ENCODE measurements at regions not wholly inside any gene's neighbourhood (a gene's known extent, or its start where the extent isn't known, plus 50 kb on each side); places are given as distances from the start of the nearest gene placed in this dataset.

DNA sequence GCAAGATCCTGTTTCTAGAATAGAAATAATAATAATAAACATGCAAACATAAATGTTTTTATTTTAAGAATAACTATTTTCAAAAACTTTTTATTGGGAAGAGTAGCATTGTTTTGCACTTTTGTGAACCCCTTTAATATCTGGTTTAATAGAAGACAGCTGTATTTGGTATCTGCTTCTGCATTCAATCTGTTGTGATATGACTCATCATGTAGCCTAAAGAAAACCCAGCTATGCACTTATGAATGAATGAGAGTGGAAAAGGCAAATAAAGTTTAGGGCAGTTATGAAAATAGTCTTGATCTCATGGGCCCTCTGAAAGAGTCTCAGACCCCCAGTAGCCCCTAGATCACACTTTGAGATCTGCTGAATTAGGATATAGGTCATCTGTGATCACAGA, 100.4 kb upstream of the PPP2R3A start:
- no peaks in the 10 kb centered on the region; the same call in 1 of the 2 replicates for H3K36me3 Mint-ChIP-seq (ENCODE audit: low read depth)
- peak overlapping the region; percentile 42; the same call in 1 of the 2 replicates for H3K27ac Mint-ChIP-seq
- no peak for TF ChIP-seq CTCF (IDR thresholded peaks at IDR 0.05)
- H3K4me1 Mint-ChIP-seq (ENCODE audit: low read depth) = peaks cover 42% of the 10 kb centered on the region
- DNase-seq = peak; percentile 13
- no peaks in the 10 kb centered on the region; the same call in 1 of the 2 replicates for H3K27me3 Mint-ChIP-seq (ENCODE audit: insufficient read depth)
- H3K9me3 Mint-ChIP-seq = no peaks in the 10 kb centered on the region
- H3K4me3 Mint-ChIP-seq = peak overlapping the region; percentile 29; the same call in 1 of the 2 replicates

DNA sequence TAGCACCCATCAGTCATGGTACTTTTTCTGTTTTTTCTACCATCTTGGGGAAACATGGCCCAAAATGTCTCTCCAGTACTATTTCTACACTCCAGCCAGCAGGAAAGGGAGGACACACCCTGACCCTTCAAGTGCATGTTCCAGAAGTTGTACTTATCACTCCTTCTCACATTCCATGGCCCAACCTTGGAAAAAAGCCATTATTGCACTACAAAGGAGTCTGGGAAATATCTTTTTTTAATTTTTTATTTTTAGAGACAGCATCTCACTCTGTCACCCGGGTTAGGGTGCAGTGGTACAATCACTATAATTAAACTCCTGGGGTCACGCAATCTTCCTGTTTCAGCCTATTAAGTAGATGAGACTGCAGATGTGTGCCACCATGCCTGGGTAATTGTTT, 100.0 kb upstream of the PPP2R3A start:
- H3K27me3 Mint-ChIP-seq (ENCODE audit: insufficient read depth) = no peaks in the 10 kb centered on the region; the same call in 1 of the 2 replicates
- peaks cover 44% of the 10 kb centered on the region for H3K4me1 Mint-ChIP-seq (ENCODE audit: low read depth)
- no peak for TF ChIP-seq CTCF (IDR thresholded peaks at IDR 0.05)
- H3K9me3 Mint-ChIP-seq = no peaks in the 10 kb centered on the region
- peak overlapping the region; percentile 42; the same call in 1 of the 2 replicates for H3K27ac Mint-ChIP-seq
- H3K36me3 Mint-ChIP-seq (ENCODE audit: low read depth) = no peaks in the 10 kb centered on the region; the same call in 1 of the 2 replicates
- DNase-seq = no peak
- peak overlapping the region; percentile 29 for H3K4me3 Mint-ChIP-seq

DNA sequence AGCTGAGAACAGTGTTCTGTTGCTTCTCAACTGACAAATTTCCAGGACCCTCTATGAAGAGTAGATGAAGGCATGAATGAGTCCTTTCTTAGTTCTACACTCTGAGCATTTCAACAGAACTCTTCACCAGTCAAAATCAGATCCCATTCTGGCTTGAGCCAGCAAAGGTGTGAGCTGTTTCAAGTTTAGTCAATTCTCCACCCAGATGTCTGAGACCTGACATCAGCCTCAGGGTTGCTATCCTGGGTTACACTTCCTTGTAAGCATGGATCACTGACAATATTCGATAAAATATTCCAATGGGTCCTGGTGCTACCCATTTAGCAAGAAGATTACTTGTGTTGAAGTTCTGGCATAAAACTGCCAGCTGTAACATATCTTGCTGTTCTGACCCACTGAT, 97.6 kb upstream of the PPP2R3A start:
- no peak for DNase-seq
- no peak for TF ChIP-seq CTCF (IDR thresholded peaks at IDR 0.05)
- peaks cover 67% of the 10 kb centered on the region for H3K4me1 Mint-ChIP-seq (ENCODE audit: low read depth)
- no peak overlapping the region for H3K4me3 Mint-ChIP-seq
- H3K9me3 Mint-ChIP-seq = peaks cover under 1% of the 10 kb centered on the region; the same call in 1 of the 2 replicates
- H3K27ac Mint-ChIP-seq = no peak overlapping the region
- no peaks in the 10 kb centered on the region; the same call in 1 of the 2 replicates for H3K36me3 Mint-ChIP-seq (ENCODE audit: low read depth)
- H3K27me3 Mint-ChIP-seq (ENCODE audit: insufficient read depth) = no peaks in the 10 kb centered on the region; the same call in 1 of the 2 replicates

- Mint-ChIP-seq H3K4me1 (ENCODE audit: low read depth) (peaks cover 75% of the 10 kb centered on the region), H3K36me3 (ENCODE audit: low read depth) (peaks cover 8% of the 10 kb centered on the region), H3K27me3 (ENCODE audit: insufficient read depth) (no peaks in the 10 kb centered on the region; the same call in 1 of the 2 replicates), H3K9me3 (peaks cover 9% of the 10 kb centered on the region), H3K4me3 (no peak overlapping the region), H3K27ac (no peak overlapping the region)
- TF ChIP-seq CTCF (IDR thresholded peaks at IDR 0.05) = no peak
- DNase-seq = no peak
Observed at GRCh38 chr3:135868801-135869200, 96.7 kb upstream of the PPP2R3A start.

DNA sequence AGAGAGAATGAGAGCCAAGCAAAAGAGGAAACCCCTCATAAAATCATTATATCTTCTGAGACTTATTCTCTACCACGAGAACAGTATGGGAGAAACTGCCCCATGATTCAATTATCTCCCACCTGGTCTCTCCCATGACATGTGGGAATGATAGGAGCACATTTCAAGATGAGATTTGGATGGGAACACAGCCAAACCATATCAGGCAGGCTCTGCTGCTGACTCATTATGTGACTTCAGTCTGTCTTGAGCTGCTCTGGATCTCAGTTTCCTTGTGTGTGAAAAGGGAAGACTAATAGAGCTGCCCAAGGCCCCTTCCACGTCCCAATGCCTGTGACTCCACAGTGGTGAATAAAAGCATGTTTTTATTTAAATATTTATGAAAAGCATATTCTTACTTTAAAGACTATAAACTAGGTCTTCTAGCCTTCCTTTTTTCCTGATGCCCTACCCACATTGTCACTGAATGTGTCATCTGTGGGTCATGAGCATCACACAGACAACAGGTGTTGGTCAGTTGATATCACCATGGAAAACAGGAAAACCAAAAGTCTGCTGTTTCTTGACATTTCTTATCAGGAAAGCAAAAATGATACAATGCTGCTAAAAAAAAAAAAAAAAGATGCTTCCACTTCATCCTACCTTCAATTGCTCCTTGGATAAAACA, 96.0 kb upstream of the PPP2R3A start:
- Mint-ChIP-seq H3K4me1 (ENCODE audit: low read depth) (peaks cover 69% of the 10 kb centered on the region), H3K27ac (no peak overlapping the region), H3K27me3 (ENCODE audit: insufficient read depth) (no peaks in the 10 kb centered on the region; the same call in 1 of the 2 replicates), H3K9me3 (peaks cover 13% of the 10 kb centered on the region), H3K4me3 (no peak overlapping the region), H3K36me3 (ENCODE audit: low read depth) (peaks cover 12% of the 10 kb centered on the region)
- peak; percentile 15 for DNase-seq
- no peak for TF ChIP-seq CTCF (IDR thresholded peaks at IDR 0.05)
